GM21619 (cell line): ENCODE measurements at regions not wholly inside any gene's neighbourhood (a gene's known extent, or its start where the extent isn't known, plus 50 kb on each side); places are given as distances from the start of the nearest gene placed in this dataset.

ENCODE experiments used
- ATAC-seq: cut with Tn5 transposase; IDR thresholded peaks from one replicate; pipeline ENCODE4 v1.9.1; 2021; ENCODE audit not compliant: unreplicated experiment

DNA sequence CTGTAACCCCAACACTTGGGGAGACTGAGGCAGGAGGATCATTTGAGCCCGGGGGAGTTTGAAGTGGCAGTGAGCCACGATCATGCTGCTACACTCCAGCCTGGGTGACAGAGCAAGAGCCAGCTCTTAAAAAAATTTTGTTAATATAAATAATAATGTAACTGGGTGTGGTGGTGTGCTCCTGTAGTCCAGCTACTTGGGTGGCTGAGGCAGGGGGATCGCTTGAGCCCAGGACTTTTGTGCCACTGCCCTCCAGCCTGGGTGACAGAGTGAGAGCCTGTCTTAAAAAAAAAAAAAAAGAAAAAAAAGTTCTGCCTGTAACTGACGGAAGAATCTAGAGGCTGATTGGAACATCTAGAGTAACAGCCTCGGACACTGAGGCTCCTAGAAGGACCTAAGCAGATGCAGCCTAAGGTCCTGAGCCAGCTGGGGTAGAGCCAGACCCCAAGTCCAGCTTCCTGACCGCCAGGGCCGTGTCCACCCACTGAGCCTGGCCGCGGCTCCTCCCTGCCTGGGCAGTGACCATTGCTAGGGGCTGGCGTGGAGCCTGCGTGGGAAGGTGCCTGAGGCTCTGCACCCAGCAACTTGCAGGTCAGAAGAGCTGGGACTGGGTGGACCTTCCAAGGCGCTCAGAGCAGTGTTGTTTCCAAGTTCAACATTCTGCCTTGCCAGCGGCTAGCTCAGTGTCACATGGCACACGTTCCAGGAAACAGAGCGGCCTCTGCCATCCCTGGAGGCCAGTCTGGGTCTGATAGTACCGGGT, 209.4 kb upstream of the CIBAR2 start:
- no peak for ATAC-seq

DNA sequence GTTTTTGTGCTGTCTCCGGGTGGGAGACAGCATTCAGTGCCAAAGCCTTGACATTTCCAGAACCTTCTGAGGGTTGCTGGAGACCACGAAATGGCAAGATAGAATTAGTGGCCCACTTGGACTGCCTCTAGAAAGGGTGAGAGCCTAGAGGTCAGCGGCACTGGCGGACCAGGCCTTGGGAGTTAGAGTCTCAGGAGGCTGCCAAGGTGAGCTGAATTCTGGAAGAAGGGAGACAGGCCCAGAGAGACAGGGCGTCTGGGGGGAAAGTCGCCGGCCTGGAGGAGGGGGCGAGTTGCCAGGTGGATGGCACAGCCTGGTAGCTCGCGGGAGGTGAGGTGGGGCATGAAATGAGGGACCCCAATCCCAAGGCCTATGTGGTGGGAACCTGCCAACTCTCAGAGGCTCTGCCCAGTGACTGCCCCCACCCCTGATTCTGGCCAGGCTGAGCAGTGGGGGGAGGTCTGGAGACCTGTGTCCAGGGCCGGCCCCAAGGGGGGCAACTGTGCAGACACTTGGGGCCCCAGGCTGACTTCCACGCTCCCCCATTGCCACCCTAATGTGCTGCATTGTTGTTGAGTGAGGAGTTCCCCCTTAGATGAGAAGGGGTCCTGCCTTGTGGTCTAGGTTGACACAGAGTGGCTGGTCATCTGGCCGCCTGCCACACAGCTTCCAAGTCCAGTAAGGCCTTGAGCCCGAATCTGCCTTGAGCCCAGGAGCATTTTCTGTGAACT, 211.1 kb upstream of the CIBAR2 start:
- ATAC-seq, result no peak

DNA sequence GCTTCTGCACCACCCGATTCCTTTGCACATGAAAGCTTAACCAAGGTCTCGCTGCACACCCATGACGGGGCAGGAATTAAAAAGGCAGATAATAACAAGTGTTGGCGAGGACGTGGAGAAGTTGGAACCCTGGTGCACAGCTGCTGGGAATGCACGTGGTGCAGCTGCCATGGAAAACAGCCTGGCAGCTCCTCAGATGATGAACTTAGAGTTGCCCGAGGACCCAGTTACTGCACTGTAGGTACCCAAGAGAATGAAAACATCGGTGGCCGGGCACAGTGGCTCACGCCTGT, 211.6 kb upstream of the CIBAR2 start:
- ATAC-seq, result no peak

DNA sequence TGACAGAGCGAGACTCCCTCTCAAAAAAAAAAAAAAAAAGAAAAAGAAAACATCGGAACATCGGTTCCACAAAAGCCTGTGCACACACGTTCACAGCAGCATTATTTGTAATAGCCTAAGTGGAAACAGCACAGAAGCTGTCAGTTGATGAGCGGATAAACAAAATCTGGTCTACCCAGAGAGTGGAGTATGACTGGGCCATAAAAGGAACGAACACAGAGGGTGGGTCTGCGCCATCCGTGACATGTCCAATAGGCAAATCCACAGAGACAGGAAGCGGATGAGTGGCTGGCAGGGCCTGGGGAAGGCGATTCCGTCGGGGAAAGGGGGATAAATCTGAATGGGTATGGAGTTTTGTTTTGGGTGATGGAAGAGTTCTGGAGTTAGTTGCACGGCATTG, 212.2 kb upstream of the CIBAR2 start:
- no peak for ATAC-seq

DNA sequence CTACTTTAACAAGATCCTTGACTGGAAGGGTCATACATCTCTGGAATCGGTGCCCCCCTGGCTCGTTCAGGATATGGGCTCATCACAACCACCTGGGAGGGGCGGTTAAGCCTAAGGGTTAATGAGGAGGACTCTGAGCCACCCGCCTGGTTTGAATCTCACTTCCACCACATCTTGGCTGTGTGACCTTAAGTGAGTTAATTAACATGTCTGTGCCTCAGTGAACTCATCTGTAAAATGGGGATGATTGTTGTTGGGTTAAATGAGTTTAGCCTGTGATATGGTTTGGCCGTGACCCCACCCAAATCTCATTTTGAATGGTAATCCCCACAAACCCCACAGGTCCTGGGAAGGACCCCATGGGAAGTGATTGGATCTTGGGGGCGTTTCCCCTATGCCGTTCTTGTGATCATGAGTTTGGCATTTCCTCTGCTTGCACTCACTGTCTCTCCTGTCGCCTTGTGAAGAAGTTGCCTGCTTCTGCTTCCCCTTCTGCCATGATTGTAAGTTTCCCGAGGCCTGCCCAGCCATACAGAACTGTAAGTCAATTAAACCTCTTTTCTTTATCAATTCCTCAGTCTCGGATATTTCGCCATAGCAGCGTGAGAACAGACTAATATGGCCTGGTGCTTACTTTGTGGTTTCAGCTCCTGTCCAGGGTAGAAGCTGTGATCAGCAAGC, 214.0 kb upstream of the CIBAR2 start:
- no peak for ATAC-seq

DNA sequence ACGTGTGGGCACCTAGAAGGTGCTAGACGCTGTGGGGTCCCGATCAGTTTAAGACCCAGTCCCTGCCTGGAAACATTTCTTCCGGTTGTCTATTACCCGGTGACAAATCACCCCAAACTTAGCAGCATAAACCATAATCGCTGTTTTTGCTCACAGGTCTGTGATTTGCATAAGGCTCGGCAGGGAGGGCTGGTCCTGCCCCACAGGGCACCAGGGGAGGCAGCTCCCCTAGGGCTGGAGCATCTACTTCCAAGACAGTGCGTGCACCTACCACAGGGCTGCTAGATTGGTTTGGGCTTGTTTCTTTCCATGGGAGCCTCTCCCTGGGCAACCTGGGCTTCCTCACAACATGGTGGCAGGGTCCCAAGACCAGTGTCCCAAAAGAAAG, 214.5 kb upstream of the CIBAR2 start:
- ATAC-seq, result no peak

DNA sequence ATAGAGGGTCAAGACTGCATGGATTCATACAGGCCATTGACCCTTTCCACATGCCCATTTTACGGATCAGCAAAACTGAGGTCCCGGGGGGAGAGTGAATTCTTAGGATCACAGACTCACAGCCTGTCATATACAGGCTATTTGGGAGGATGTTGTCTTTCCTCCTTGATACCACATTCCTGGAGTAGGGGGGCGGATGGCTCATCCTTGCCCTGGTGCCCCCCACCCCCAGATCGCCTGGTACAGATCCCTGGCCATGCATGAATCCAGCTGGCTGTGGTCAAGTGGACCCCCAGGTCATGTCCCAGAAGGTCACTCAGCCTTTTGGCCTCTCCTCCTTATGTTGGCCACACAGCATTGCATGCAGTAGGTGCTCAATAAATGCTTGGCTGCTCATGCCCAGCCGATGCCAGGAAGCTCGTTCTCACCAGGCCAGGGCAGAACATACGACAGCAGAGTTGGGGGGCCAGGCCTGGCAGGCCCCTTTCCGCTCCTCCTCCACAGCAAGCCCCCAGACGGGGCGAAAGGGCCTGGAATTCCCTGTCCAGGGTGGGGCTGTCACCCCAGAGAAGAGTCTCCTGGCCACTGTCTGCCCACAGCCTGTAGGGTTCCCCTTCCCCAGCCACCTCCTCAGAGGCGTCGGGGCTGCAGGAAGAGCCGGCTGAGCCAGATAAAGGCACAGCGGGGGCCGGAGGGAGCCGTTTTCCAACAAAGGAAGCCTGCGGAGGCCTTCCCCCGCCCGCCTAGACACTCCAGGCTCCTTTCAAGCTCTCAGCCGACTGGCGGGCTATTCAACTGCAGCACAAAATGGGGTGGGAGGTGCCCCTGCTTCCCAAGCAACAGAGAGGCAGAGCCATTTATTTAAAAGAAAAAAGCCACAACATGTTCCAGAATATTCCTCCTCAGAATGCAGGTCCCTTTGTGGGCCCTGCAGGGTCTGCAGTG, 215.7 kb upstream of the CIBAR2 start:
- ATAC-seq, result no peak

DNA sequence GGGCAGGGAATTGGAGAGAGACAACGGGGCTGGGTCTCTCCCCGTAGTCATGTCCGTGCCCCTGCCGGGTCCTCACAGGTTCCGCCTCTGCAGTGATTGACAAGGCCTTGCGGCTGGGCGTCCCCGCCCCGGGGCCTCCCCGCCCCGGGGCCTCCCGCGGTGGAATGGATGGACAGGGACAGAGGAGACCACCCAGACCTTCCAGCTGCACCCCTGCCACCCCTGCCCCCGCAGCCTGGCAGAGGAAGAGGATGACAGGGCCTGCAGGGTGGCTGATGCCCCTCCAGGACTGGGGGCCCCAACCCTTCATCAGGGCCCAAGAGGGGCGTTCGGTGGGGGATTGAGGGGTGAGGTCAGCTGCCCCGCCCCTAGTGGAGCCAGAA, 216.4 kb upstream of the CIBAR2 start:
- ATAC-seq, result no peak

DNA sequence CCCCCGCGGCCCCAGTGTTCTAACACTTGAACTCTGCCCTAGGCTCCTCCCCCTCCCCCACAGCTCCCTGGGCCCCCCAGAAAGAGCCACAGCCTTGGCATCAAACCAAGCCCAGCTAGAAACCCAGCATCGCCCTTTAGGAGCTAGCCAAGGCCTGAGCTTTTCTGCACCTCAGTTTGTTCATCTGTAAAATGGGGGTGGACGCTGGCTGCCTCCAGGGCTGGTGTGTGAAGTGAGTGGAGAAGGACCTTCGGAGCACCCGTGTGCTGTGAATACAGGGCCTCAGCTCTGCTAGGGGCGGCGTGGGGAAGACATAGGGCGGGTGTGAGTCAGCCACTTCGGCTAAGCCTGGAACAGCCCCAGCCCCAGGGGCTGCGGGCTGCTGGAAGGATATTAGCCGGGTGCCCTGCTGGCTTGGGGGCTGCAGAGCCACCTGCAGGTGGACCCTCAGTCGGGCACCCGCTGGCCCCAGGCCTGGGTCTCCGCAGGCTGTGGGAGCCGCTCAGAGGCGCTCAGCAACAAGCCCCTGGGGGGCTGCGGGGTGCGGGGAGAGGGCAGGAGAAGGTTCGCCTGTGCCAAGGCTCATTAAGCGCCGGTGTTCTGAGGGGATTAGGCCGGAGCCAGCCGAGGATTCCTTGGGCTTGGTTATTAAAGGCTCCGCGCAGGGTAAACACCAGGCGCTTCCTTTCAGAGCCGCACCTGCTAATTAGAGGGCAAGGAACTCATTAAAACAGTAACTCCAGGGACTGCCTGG, 217.0 kb upstream of the CIBAR2 start:
- ATAC-seq, result no peak

DNA sequence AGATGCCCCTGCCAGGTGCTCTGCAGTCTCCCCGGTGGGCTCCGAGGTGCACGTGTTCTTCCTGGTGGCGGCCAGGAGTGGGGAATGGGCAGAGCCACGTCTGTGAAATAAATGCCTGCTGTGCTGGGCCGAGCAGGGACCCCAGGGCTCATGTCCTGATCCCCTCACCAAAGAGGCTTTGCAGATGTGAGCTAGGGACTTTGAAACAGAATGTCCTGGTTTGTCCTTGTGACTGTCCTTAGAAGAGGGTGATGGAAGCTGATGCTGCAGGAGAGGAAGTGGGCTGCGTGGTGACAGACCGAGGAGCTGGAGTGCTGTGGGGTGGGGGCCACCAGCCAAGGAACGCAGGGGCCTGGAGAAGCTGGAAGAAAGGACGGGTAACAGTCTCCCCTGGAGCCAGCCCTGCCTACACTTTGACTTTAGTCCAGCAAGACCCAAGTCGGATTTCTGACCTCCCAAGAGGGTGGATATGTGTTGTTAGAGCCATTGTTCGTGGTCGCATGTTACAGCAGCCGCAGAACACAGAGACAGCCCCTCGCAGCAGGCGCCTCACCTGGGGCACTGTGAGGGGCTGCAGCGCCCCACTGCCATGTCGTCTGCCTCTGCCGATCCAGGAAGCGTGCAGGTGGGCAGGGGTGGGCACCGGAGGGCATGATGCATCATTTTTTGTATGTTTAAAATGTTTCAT, 217.9 kb upstream of the CIBAR2 start:
- no peak for ATAC-seq

DNA sequence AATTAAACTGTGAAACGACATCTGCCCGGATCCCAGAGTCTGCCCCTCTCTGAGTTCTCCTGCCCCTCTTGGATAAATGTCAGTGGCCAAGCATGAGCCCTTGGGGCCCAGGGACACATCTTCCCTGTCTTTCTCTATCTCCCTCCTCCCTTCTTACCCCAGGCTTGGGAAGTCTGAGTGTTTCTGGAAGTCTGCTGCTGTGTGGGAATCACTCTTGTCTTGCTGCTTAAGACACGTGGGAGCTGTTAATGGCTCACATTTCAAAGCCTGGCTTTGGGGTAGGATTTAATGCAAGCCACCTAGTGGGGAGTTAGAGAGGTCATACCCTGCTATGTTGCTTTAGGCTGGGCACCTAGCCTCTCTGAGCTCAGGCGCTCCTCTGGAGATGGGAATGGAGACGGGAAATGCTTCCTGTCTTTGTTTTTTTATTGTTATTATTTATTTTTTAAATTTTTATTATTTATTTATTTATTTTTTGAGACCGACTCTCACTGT, 218.5 kb upstream of the CIBAR2 start:
- no peak for ATAC-seq

DNA sequence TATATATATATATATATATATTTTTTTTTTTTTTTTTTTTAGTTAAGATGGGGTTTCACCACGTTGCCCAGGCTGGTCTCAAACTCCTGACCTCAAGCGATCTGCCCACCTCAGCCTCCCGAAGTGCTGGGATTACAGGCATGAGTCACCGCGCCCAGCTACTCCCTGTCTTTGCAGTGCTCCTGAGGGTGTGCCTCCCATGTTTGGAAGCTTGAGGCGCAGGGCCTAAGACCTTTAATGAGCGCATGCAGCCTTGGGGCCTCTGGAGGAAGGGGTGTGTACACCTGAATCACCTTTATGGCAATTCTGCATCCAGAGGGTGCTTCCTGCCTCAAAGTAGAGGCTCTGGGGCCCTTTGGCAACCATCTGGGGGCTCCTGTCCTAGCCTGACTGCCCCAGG, 219.4 kb upstream of the CIBAR2 start:
- ATAC-seq, result no peak

DNA sequence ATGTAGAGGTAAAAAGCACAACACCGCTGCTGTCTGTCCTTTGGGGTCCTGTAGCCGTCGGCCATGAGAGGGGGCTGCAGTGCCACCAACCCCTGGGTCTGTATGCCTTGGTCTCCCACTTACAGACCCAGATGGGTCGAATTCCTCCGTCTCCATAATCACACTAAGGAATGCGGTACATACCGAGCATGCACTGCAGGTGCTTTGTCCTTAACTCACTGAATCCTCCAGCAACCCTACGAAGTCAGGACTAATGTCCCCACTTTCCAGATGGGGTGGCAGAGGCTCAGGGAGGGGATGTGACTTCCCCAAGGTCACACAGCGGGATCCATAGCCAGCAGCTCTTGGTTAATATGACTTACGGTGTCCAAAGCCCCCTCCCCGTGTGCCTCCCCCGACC, 219.9 kb upstream of the CIBAR2 start:
- ATAC-seq, result no peak

DNA sequence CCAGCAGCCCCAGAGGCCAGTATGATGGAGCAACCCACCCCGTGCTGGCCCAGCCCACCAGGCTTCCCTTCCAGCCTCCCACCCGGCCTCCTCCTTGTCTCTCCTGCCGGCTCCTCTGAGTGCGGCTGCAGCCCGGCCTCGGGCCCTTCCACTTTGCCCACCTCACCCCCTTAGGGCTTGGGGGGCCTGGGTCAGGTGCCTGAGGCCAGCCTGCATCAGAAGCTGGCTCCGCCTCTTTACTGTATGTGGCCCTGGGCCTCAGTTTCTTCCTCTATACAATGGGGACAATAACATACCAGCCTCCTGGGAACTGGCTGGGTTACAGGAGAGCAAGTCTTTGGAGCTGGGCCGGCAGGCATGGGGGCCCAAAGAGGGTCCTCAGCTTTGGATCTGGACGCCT, 221.1 kb upstream of the CIBAR2 start:
- ATAC-seq, result no peak

DNA sequence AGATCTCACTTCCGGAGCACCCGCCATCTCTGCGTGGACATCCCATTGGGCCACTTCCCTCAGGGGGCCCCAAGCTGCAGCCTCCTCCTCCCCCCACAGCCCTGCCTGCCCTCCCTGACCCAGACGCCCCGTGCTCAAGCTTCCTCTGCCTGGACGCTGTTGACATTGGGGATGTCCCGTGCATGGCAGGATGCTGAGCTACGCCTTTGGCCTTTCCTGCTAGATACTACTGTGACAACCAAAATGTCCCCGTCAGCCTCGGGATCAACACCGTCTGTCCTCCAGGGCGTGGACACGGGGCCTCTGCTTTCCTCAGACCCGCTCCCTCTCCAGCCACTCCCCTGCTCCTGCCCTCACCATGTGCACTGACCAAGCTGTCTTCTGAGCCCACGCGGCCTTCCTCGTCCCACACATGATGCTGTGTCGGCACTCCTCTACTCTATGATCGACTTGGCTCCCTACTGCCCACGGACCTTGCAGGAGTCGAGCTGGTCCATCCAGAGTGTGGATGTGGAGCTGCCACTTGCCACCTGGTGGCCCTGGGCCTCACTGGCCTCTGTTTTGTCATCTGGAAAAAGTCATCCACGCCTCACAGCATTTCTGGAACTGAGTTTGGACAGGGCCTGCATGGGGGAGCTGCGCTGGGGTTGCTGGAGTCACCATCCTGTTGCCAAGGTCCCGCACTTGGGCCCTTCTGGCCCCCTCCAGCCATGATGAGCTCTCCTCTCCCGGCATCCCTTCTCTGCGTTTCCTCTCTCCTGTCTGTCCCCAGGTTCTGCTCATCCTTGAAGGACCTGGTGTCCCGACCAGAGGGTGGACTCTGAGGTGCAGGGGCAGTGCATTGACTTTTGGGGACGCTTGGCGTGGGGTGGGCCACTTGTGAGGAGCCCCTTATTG, 221.7 kb upstream of the CIBAR2 start:
- ATAC-seq, result no peak

DNA sequence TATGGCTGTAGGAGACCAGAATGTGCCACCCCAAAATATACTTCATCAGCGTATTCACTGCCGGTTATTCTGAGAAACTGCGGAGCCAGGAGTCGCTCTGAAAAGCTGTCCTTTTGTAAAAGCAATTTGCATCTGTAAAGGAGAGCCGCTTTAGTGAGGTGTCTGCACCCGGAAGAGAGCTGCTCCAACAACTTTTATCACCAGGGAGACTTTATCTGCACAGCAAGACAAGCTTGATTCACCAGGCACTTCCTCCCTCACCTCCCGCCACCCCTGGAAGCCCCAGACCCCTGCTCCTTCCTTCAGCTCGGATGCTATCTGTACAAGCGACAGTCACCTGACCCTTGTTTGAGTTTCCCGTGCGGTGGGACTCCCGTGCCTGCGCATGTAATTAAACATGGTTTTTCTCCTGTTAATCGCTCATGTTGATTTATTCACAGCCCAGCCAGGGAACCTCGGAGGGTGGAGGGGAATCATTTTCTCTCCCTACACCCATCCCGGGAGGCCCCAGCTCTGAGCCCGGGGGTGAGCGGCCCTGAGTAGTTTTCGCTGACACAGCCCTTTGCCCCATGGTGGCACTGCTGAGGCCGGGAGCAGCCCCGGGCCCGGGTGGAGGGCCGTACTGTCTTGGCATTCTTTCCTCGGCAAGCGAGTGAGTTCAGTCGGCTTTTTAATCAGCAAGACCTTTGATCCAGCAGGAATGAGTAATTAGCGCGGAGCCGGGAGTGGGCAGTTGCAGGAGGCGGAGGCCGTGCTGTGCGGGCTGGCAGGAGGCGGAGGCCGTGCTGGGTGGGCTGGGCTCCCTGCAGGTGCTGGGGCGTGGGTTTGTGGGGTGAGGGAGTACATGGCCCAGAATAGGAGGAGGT, 222.7 kb upstream of the CIBAR2 start:
- ATAC-seq, result no peak

DNA sequence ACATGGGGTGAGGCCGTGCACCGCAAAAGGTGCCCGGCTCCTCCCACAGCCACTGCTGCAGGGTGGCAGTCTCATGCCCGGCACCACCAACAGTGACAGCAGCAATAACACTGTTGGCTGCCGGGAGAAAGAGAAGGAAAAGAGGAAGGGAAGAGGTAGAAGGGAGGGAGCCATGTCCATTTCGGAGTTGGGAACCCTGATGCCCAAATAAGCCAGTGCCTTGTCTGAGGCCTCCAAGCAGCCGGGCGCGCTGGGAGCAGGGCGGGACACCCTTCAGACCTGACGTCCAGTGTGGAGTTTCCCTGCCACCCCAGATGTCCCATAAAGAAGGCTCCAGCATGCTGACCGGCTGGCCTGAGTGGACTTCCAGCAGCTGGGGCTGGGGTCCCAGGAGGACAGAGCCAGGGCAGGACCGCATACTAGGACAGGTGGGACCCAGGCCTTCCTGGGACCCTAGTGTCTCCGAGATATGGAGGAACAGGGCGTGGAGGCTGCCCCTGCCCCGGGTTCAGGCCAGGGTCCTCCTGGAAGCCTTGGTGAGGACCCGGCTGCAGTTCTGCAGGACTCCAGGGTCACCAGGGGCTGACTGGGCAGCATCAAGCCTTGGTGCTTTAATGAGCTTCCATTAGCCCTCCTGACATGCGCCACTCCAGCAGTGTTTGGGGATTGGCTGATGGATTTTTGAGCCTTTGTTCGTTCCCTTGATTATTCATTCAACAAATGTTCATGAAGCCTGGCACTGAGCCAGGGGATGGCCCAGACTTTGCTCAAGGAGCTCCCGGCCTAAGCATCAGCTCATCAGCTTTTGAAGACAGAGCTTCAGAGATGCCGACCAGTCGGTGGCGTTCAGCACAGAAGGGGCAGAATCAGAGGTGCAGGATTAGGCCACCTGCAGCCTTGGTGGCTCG, 223.6 kb upstream of the CIBAR2 start:
- no peak for ATAC-seq
